HG03175 (cell line): ENCODE measurements at regions not wholly inside any gene's neighbourhood (a gene's known extent, or its start where the extent isn't known, plus 50 kb on each side); places are given as distances from the start of the nearest gene placed in this dataset.
A peak's percentile ranks its signal among the peaks of the same experiment; 100 is the strongest.
"Not testable (repeated sequence)": the region's sequence is repeated elsewhere in the genome, so short reads cannot be mapped to it uniquely, and the experiment has no call there.

Experiments
- ATAC-seq: cut with Tn5 transposase; IDR thresholded peaks from one replicate; pipeline ENCODE4 v1.9.1; 2021; ENCODE audit warnings: mild to moderate bottlenecking, moderate library complexity; ENCODE audit not compliant: unreplicated experiment

- no peak for ATAC-seq
Observed at GRCh38 chr2:180618570-180618969, 361.8 kb upstream of the UBE2E3 start.

- ATAC-seq: no peak
Observed at GRCh38 chr2:180614776-180615175, 365.6 kb upstream of the UBE2E3 start.

GRCh38 chr2:180609626-180610340 is 370.6 kb upstream of the UBE2E3 start:
- no peak for ATAC-seq

DNA sequence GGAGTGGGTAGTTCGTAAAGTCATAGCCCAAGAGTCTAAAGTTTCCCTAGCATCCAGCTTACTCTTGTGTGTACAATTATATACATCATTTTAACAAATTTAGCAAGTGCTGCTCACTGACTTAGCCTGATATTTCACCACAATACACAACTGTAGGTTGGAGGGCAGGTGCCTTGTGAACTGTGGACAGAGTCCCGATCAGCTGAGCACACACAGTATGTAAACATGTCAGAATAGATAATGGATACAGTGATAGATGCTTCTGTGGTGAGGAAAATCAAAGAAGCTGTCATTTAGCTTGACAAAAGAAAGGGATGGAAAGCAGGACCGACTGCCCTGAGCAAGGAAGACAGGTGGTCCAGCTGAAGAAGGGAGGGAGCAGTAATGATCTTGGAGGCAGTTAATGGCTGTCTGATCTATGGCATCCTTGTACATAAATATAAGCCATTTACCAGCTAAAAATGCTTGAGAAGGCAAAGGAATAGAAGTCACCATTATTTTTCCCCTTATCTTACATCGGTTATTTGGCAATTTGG is 372.8 kb upstream of the UBE2E3 start:
- ATAC-seq: no peak

GRCh38 chr2:180604077-180604476 is 376.3 kb upstream of the UBE2E3 start:
- ATAC-seq: peak; percentile 66

GRCh38 chr2:180601016-180601415 is 379.4 kb upstream of the UBE2E3 start:
- ATAC-seq: no peak

DNA sequence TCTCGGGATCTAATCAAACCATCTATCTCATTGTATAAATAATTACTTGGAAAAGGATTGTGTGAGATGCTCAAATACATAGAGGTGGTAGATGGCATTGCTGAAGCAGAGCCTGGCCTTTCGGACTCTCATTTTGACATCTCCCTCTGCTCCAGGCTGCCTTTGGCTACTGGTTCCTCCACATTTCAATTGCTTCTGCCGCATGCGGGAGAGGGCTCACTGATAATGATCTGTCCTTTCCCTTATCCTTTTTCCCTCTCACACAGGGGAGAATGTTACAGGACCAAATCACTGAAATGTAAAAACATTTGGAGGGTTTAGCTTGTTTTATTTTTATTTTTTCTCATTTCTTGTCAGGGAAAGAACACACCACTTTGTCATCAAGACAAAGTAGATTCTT is 380.6 kb upstream of the UBE2E3 start:
- no peak for ATAC-seq

GRCh38 chr2:180597179-180597578 is 383.2 kb upstream of the UBE2E3 start:
- ATAC-seq: no peak

DNA sequence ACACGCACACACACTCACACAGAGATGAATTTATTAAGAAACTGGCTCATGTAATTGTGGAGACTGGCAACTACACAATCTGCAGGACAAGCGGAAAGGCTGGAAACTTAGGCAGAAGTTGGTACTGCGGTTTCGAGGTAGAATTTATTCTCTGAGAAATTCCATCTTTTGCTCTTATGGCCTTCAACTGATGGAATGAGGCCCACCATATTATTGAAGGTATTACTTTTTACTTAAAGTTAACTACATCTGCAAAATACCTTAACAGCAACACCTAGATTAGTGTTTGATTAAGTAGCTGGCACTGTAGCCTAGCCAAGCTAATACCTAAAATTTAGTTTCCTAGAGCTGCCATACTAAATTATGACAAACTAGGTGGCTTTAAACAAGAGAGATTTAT is 384.0 kb upstream of the UBE2E3 start:
- no peak for ATAC-seq

- no peak for ATAC-seq
Observed at GRCh38 chr2:180591947-180592346, 388.5 kb upstream of the UBE2E3 start.

DNA sequence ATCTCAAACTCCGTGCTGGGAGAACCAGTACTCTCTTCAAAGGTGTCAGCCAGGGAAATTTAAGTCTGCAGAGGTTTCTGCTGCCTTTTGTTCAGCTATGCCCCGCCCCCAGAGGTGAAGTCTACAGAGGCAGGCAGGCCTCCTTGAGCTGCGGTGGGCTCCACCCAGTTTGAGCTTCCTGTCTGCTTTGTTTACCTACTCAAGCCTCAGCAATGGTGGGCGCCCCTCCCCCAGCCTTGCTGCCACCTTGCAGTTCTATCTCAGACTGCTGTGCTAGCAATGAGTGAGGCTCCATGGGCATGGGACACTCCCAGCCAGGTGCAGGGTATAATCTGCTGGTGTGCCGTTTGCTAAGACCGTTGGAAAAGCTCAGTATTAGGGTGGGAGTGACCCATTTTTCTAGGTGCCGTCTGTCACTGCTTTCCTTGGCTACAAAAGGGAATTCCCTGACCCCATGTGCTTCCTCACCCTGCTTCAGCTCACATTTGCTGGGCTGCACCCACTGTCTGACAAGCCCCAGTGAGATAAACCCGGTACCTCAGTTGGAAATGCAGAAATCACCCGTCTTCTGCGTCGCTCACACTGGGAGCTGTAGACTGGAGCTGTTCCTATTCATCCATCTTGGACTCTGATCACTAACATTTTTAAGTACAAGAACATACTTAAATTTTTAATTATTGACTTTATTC is 389.2 kb upstream of the UBE2E3 start:
- not testable (repeated sequence) for ATAC-seq

GRCh38 chr2:180583441-180584140 is 396.8 kb upstream of the UBE2E3 start:
- ATAC-seq: no peak

GRCh38 chr2:180579388-180579787 is 401.0 kb upstream of the UBE2E3 start:
- no peak for ATAC-seq

GRCh38 chr2:180578441-180578840 is 402.0 kb upstream of the UBE2E3 start:
- no peak for ATAC-seq

DNA sequence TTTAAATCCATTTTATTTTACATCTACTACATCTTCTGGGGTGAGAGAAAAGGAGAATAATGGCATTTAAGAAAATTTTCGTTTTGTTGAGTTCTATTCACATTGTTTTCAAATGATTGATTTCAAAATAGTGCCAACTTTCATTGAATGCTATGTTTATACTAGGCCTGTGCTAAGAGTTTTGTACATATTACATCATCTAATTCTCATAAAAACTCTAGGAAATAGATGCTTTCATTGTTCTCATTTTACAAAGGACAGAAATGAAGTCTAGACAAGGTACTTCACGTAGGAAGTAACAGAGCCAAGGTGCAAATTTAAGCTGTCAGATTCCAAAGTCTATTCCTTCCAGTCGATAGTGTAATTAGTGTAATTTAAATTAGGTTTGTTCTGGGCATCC is 402.8 kb upstream of the UBE2E3 start:
- ATAC-seq: no peak

- ATAC-seq: no peak
Observed at GRCh38 chr2:180573951-180574350, 406.5 kb upstream of the UBE2E3 start.

- ATAC-seq: no peak
Observed at GRCh38 chr2:180572346-180572745, 408.1 kb upstream of the UBE2E3 start.

DNA sequence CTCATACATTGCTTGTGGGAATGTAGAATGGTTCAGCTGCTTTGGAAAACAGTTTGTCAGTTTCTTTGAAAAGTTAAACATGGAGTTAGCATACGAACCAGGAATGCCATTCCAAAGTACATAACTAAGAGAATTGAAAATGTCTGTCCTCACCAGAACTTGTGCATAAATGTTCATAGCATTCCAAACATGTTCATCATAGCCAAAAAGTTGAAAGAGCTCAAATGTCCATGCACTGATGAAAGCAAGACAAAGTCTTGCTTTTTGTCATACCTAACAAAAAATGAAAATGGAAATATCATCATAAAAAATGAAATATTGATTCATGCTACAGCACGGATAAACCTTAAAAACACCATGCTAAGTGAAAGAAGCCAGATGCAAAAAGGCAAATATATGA is 408.8 kb upstream of the UBE2E3 start:
- no peak for ATAC-seq

GRCh38 chr2:180570864-180571263 is 409.5 kb upstream of the UBE2E3 start:
- ATAC-seq: no peak

- no peak for ATAC-seq
Observed at GRCh38 chr2:180564051-180564450, 416.4 kb upstream of the UBE2E3 start.

DNA sequence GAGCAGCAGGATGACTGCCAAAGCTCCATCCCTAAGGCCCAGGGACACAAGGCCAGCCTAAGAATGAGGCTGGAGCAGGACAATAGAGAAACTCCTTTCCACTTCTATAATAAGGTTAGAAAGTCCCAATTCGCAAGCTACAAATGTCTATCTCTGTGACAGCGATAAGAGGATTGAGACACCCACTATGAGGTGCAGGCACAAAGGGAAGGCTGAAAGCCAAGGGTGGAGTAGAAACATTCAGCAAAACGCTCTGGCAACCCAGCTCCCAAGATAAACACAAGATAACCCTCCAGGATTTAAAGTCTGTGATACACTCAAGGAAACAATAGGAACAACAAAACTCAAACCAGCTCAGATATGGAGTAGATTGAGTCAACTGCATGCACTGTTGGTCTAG is 418.0 kb upstream of the UBE2E3 start:
- ATAC-seq: no peak

DNA sequence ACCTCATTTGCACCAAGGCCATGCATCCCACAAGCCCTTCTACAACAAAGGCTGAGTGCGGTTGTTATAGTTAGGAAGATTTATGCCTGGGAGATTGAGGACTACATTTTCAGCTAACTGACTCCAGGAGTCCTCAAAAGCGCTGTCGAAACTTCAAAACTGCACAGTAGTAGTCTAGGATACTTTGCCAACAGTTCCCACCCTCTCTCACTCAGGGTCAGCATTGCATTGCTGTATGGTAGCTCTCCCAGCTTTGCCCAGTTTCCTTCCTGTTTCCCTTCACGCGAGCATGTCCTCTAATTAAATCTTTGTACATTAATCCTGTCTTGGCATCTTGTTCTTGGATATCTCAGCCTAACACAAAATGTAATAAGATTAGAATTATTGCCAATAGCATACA is 420.6 kb upstream of the UBE2E3 start:
- no peak for ATAC-seq
